ENCODE measurements at regions not wholly inside any gene's neighbourhood (a gene's known extent, or its start where the extent isn't known, plus 50 kb on each side); places are given as distances from the start of the nearest gene placed in this dataset.
"Not testable (repeated sequence)": the region's sequence is repeated elsewhere in the genome, so short reads cannot be mapped to it uniquely, and the experiment has no call there.

DNA sequence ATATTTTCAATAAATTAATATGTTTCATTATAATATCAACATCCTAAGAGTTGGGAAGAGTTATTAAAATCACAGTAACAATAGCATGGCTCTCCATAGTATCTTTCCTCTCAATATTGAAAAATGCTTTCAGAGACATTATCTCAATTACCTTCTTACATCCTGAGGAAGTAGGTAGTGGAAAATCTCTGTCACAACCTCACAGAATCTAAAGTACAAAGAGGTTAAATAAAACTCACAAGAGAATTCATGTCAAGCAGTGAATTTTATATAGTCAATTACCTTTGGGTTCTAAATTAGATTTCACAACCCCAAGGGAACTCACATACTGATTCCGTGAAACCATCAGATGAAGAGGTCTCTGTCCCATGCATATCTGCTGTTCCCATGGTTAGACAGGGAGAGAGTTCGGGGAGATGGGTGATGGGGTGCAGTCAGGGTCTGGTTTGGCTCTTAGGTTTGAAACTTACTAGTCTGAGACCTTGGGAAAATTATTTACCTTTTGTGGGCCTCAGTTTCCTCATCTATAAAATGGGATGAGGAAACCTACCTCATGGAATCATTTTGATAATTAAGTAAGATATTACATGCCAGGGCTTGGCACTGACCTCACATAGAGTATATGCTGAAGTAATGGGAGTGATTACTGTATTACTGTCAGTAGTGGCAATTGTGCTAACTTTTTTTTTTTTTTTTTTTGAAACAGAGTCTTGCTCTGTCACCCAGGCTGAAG, 74.0 kb upstream of the SNX9 start:
- H3K36me3 ChIP-seq (ENCODE audit: low read depth): no peaks in the 10 kb centered on the region
- H3K9me3 ChIP-seq: no peaks in the 10 kb centered on the region
- intact Hi-C loops (cut with DNase I, micrococcal nuclease): no loop called here
- DNase-seq (no peak), ATAC-seq (no peak)
- no peak overlapping the region for H3K4me3 ChIP-seq
- TF ChIP-seq, protein P1, sequence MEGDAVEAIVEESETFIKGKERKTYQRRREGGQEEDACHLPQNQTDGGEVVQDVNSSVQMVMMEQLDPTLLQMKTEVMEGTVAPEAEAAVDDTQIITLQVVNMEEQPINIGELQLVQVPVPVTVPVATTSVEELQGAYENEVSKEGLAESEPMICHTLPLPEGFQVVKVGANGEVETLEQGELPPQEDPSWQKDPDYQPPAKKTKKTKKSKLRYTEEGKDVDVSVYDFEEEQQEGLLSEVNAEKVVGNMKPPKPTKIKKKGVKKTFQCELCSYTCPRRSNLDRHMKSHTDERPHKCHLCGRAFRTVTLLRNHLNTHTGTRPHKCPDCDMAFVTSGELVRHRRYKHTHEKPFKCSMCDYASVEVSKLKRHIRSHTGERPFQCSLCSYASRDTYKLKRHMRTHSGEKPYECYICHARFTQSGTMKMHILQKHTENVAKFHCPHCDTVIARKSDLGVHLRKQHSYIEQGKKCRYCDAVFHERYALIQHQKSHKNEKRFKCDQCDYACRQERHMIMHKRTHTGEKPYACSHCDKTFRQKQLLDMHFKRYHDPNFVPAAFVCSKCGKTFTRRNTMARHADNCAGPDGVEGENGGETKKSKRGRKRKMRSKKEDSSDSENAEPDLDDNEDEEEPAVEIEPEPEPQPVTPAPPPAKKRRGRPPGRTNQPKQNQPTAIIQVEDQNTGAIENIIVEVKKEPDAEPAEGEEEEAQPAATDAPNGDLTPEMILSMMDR (IDR thresholded peaks at IDR 0.05): no peak
- no peaks in the 10 kb centered on the region for H3K4me1 ChIP-seq (ENCODE audit: low read depth)

DNA sequence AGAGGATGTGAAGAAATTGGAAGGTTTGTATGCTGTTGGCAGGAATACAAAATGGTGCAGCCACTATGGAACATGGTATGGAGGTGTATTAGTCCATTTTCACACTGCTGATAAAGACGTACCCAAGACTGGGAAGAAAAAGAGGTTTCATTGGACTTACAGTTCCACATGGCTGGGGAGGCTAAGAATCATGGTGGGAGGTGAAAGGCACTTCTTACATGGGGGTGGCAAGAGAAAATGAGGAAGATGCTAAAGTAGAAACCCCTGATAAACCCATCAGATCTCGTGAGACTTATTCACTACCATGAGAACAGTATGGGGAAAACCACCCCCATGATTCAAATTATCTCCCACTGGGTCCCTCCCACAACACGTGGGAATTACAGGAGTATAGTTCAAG, 72.1 kb upstream of the SNX9 start:
- H3K36me3 ChIP-seq (ENCODE audit: low read depth); H3K4me1 ChIP-seq (ENCODE audit: low read depth); DNase-seq; H3K4me3 ChIP-seq; ATAC-seq; H3K9me3 ChIP-seq: not testable (repeated sequence)
- intact Hi-C loops (cut with DNase I, micrococcal nuclease): loop anchor here in 1 of 2 donors (10.0 kb wide), 1 partner anchor 124 kb away; no protein-coding TSS in a partner anchor

DNA sequence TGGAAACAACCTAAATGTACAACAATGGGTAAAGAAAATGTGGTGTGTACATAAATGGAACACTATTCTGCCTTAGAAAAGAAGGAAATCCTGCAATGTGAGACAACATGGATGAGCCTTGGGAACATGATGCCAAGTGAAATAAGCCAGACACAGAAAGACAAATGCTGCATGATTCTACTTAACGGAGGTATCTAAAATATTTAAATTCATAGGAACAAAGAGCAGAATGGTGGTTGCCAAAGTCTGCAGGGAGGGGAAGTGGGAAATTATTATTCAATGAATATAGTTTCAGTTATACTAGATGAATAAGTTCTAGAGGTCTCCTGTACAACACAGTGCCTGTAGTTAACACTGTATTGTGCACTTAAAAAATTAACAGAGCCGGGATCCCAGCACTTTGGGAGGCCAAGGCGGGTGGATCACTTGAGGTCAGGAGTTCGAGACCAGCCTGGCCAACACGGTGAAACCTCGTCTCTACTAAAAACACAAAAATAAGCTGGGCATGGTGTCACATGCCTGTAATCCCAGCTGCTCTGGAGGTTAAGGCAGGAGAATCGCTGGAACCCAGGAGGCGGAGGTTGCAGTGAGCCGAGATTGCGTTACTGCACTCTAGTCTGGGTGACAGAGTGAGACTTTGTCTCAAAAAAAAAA, 71.4 kb upstream of the SNX9 start:
- H3K36me3 ChIP-seq (ENCODE audit: low read depth): no peaks in the 10 kb centered on the region
- H3K4me1 ChIP-seq (ENCODE audit: low read depth): peaks cover 2% of the 10 kb centered on the region
- DNase-seq: no peak
- no peak for ATAC-seq
- no peak overlapping the region for H3K4me3 ChIP-seq
- TF ChIP-seq, protein P1 (IDR thresholded peaks at IDR 0.05): no peak
- intact Hi-C loops (cut with DNase I, micrococcal nuclease): loop anchor here in 1 of 2 donors (10.0 kb wide), 1 partner anchor 123 kb away; no protein-coding TSS in a partner anchor
- H3K9me3 ChIP-seq: no peaks in the 10 kb centered on the region

DNA sequence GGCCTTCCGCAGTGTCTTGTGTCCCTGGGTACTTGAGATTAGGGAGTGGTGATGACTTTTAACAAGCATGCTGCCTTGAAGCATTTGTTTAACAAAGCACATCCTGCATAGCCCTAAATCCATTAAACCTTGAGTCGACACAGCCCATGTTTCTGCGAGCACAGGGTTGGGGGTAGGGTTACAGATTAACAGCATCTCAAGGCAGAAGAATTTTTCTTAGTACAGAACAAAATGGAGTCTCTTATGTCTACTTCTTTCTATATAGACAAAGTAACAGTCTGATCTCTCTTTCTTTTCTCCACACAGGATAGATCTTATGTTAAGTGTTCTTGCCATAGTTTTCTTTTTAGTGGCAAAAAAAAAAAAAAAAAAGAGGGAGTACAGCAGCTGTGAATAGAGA, 70.2 kb upstream of the SNX9 start:
- intact Hi-C loops (cut with DNase I, micrococcal nuclease): loop anchor here in 1 of 2 donors (10.0 kb wide), 1 partner anchor 122 kb away; no protein-coding TSS in a partner anchor
- not testable (repeated sequence) for H3K4me3 ChIP-seq; DNase-seq; H3K36me3 ChIP-seq (ENCODE audit: low read depth); H3K9me3 ChIP-seq; ATAC-seq; H3K4me1 ChIP-seq (ENCODE audit: low read depth)

DNA sequence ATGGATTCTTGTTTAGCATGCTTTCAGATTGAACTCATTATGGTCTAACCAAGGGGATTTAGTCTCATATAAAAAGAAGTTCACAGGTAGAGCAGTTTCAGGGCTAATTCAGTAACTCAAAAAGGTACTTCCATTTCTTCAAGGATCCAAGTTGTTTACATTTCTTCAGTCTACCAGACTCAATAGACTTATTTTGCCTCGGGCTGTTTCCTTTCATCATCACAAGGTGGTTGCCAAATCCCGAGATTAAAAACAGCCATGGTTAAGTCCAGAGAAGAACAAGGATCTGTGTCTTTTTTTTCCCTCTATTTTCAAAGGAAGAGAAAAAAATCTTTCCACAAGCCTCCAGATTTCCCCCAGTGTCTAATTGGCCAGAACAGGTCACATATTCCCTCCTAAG, 69.8 kb upstream of the SNX9 start:
- H3K4me3 ChIP-seq: no peak overlapping the region
- peaks cover 4% of the 10 kb centered on the region for H3K4me1 ChIP-seq (ENCODE audit: low read depth)
- H3K9me3 ChIP-seq: no peaks in the 10 kb centered on the region
- TF ChIP-seq, protein P1 (IDR thresholded peaks at IDR 0.05): no peak
- no peaks in the 10 kb centered on the region for H3K36me3 ChIP-seq (ENCODE audit: low read depth)
- no peak for DNase-seq
- intact Hi-C loops (cut with DNase I, micrococcal nuclease): loop anchor here in 1 of 2 donors (10.0 kb wide), 1 partner anchor 122 kb away; no protein-coding TSS in a partner anchor
- no peak for ATAC-seq

DNA sequence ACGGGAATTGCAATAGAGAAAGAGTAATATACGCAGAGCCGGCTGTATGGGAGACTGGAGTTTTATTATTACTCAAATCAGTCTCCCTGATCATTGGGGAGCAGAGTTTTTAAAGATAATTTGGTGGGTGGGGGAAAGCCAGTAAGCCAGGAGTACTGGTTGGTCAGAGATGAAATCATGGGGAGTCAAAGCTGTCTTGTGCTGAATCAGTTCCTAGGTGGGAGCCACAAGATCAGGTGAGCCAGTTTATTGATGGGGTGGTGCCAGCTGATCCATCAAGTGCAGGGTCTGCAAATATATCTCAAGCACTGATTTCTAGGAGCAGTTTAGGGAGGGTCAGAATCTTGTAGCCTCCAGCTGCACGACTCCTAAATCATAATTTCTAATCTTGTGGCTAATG, 69.2 kb upstream of the SNX9 start:
- H3K36me3 ChIP-seq (ENCODE audit: low read depth); H3K4me3 ChIP-seq; H3K4me1 ChIP-seq (ENCODE audit: low read depth); DNase-seq; H3K9me3 ChIP-seq; ATAC-seq: not testable (repeated sequence)
- intact Hi-C loops (cut with DNase I, micrococcal nuclease): loop anchor here in 1 of 2 donors (10.0 kb wide), 1 partner anchor 121 kb away; no protein-coding TSS in a partner anchor

DNA sequence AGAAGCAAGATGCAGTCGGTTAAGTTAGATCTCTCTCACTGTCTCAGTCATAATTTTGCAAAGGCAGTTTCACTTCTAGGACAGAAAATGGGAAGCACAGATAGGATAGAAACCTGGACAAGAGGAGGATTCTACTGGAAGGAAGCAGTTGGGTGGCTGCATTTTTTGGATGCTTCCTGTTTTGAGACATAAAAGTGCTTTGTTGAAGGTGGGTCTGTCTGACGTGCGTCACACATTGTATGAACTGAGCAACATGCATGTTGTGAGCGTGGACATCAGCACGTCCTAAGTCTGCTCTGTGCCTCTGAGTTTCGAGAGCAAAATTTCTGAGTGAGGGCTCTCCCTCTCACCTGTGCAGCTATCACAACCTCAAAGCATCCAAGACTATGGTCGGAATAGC, 68.7 kb upstream of the SNX9 start:
- intact Hi-C loops (cut with DNase I, micrococcal nuclease): loop anchor here in 1 of 2 donors (10.0 kb wide), 1 partner anchor 120 kb away; no protein-coding TSS in a partner anchor
- DNase-seq (no peak), ATAC-seq (no peak)
- H3K36me3 ChIP-seq (ENCODE audit: low read depth): no peaks in the 10 kb centered on the region
- no peak overlapping the region for H3K4me3 ChIP-seq
- H3K4me1 ChIP-seq (ENCODE audit: low read depth): peaks cover 4% of the 10 kb centered on the region
- no peaks in the 10 kb centered on the region for H3K9me3 ChIP-seq
- TF ChIP-seq, protein P1 (IDR thresholded peaks at IDR 0.05): no peak

Measured in mucosa of descending colon (tissue), 3 donors.